DND-41 (cell line): ENCODE measurements at regions not wholly inside any gene's neighbourhood (a gene's known extent, or its start where the extent isn't known, plus 50 kb on each side); places are given as distances from the start of the nearest gene placed in this dataset.
A peak's percentile ranks its signal among the peaks of the same experiment; 100 is the strongest.

Source experiments
- ATAC-seq: fragments of 200-7000 bp; cut with Tn5 transposase; 3 replicates; pipeline ENCODE4 v1.9.1; 2021; ENCODE audit warnings: low read depth; ENCODE audit not compliant: insufficient read depth
- DNase-seq: peaks from one replicate; pipeline ENCODE4 v3.0.0-alpha.2; 2020
- H2AFZ ChIP-seq: 2 replicates; pipeline ENCODE4 v1.6.0; 2012; ENCODE audit warnings: low read depth, low read length
- H3K27ac ChIP-seq: 2 replicates; pipeline ENCODE4 v1.5.1; 2012; ENCODE audit warnings: low read length, inconsistent platforms
- H3K27me3 ChIP-seq: fragments of 200-600 bp; sonication (generic); 2 replicates; pipeline ENCODE4 v1.6.0; 2012; ENCODE audit warnings: low read length, mild to moderate bottlenecking, inconsistent platforms; ENCODE audit not compliant: insufficient read depth, poor library complexity
- H3K36me3 ChIP-seq: 2 replicates; pipeline ENCODE4 v1.5.1; 2012; ENCODE audit warnings: low read length, inconsistent platforms; ENCODE audit not compliant: insufficient read depth
- H3K4me1 ChIP-seq: 2 replicates; pipeline ENCODE4 v1.5.1; 2012; ENCODE audit warnings: mild to moderate bottlenecking, low read length; ENCODE audit not compliant: insufficient read depth
- H3K4me2 ChIP-seq: 2 replicates; pipeline ENCODE4 v1.6.0; 2012; ENCODE audit warnings: mild to moderate bottlenecking, moderate library complexity, low read length, inconsistent platforms; ENCODE audit not compliant: insufficient read depth
- H3K4me3 ChIP-seq, 2 experiments: fragments of 200-600 bp in 1 of 2; shearing (Covaris generic) in 1 of 2; 2 replicates each; pipeline ENCODE4 v1.5.1; 2012 to 2016; ENCODE audit warnings: inconsistent platforms in 2 of 2, low read length in 2 of 2, mild to moderate bottlenecking in 2 of 2, low read depth in 1 of 2, moderate library complexity in 1 of 2
- H3K79me2 ChIP-seq: 2 replicates; pipeline ENCODE4 v1.6.0; 2012; ENCODE audit warnings: low read length, inconsistent platforms; ENCODE audit not compliant: insufficient read depth
- H3K9ac ChIP-seq: 2 replicates; pipeline ENCODE4 v1.6.0; 2012; ENCODE audit warnings: low read depth, mild to moderate bottlenecking, inconsistent platforms, low read length, moderate library complexity
- H3K9me3 ChIP-seq: 2 replicates; pipeline ENCODE4 v1.5.1; 2012; ENCODE audit warnings: low read length, moderate library complexity, mild to moderate bottlenecking, inconsistent platforms; ENCODE audit not compliant: insufficient read depth, severe bottlenecking
- H4K20me1 ChIP-seq: 2 replicates; pipeline ENCODE4 v1.6.0; 2012; ENCODE audit warnings: low read length; ENCODE audit not compliant: insufficient read depth
- EZH2 ChIP-seq: IDR thresholded peaks from 3 replicates; pipeline ENCODE4 v1.6.1; 2012; ENCODE audit warnings: borderline replicate concordance, low read depth, mild to moderate bottlenecking, moderate library complexity, low read length, inconsistent platforms; ENCODE audit not compliant: severe bottlenecking
- TF ChIP-seq, protein P1 (sequence below): IDR thresholded peaks from 2 replicates; pipeline ENCODE4 v1.5.1; 2012; ENCODE audit warnings: borderline replicate concordance, low read length, moderate library complexity, mild to moderate bottlenecking; ENCODE audit not compliant: poor library complexity, severe bottlenecking; ENCODE audit errors: extremely low read depth

DNA sequence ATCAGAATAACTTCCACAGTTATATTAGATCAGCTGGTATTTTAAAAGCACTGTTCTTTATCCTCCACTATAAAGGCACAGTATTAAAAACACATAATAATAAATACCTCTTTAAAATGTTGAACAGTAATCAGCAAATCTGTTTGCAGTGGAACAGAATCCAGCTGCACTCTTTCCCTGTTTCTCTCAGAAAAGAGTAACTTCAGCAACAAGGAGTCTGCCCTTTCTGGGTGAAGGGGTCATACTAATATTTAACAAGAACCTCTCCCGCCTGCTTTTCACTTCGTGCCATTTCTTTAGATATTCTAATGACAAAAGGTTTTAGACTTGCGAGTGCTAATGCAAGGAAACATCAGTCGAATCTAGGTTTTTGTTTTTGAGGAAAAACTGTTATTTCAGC lies 194.2 kb upstream of the FMN2 start:
- H3K4me2 ChIP-seq: no peak overlapping the region
- H3K36me3 ChIP-seq: no peaks in the 10 kb centered on the region
- H3K4me1 ChIP-seq: peaks cover 7% of the 10 kb centered on the region
- DNase-seq: no peak
- no peaks in the 10 kb centered on the region for H3K27me3 ChIP-seq
- no peak overlapping the region for H3K4me3 ChIP-seq
- H3K9me3 ChIP-seq: no peaks in the 10 kb centered on the region
- H4K20me1 ChIP-seq: no peaks in the 10 kb centered on the region
- no peak overlapping the region for H3K27ac ChIP-seq
- no peak; the same call in 2 of the 3 replicates for ATAC-seq
- no peak for TF ChIP-seq EZH2
- TF ChIP-seq, protein P1, sequence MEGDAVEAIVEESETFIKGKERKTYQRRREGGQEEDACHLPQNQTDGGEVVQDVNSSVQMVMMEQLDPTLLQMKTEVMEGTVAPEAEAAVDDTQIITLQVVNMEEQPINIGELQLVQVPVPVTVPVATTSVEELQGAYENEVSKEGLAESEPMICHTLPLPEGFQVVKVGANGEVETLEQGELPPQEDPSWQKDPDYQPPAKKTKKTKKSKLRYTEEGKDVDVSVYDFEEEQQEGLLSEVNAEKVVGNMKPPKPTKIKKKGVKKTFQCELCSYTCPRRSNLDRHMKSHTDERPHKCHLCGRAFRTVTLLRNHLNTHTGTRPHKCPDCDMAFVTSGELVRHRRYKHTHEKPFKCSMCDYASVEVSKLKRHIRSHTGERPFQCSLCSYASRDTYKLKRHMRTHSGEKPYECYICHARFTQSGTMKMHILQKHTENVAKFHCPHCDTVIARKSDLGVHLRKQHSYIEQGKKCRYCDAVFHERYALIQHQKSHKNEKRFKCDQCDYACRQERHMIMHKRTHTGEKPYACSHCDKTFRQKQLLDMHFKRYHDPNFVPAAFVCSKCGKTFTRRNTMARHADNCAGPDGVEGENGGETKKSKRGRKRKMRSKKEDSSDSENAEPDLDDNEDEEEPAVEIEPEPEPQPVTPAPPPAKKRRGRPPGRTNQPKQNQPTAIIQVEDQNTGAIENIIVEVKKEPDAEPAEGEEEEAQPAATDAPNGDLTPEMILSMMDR: no peak
- peak overlapping the region; percentile 76; the same call in 1 of the 2 replicates for H2AFZ ChIP-seq
- no peak overlapping the region for H3K9ac ChIP-seq
- no peaks in the 10 kb centered on the region for H3K79me2 ChIP-seq

DNA sequence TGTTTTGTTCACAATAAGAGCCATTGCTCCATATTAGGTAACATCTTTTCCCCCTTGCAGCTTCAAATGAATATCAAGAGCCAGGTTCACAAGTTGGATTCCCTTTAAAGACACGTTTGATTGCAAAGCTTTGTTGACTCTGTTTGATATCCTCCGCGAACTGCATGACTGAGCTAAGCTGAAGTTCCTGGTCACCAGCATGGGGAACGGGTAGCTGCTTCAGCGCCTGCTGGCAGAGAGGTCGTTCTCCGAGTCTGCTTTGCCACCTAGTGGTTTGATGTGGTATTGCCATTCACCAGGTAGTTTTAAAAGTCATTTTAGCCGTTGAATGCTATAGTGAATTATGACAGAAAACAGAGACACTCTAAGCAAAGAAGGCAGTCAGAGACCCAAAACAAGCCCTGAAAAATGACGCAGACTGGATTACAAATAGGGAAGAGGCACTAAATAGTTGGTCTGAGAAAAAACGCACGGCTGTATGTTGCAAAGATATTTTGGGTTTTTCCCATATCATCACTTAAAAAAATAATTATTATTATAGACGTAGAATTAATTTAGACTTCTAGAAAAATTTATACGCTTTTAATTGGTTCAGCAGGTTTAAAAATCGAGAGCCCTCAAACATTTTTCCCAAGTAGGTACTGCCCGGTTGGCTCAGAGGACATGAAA lies 193.5 kb upstream of the FMN2 start:
- H3K27ac ChIP-seq: no peak overlapping the region
- peaks cover 7% of the 10 kb centered on the region for H3K4me1 ChIP-seq
- no peak overlapping the region for H3K4me3 ChIP-seq
- peak; percentile 82 for DNase-seq
- peak overlapping the region; percentile 76 for H2AFZ ChIP-seq
- peak overlapping the region; percentile 41; the same call in 1 of the 2 replicates for H3K4me2 ChIP-seq
- no peak overlapping the region for H3K9ac ChIP-seq
- H4K20me1 ChIP-seq: no peaks in the 10 kb centered on the region
- H3K27me3 ChIP-seq: no peaks in the 10 kb centered on the region
- TF ChIP-seq EZH2: no peak
- TF ChIP-seq, protein P1: peak; percentile 94
- peak; percentile 99 for ATAC-seq
- no peaks in the 10 kb centered on the region for H3K9me3 ChIP-seq
- H3K79me2 ChIP-seq: no peaks in the 10 kb centered on the region
- H3K36me3 ChIP-seq: no peaks in the 10 kb centered on the region

DNA sequence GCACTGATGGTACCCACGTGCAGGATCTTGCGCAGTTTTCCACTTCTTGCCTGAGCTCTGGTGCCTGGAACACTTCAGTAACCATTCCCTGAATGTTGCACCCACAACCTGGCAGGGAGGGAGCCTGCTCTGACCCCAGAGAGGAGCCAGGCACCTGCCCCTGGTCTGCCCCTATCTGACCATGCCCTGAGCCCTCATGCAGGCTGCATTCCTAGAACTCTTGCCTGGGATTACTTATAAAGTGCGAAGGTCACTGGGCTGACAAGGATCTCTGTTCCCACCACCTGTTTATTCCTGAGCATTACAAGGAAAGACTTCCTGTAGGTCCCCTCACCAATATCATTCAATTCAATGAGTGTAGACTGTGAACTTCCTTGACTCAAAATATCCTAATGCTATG lies 191.9 kb upstream of the FMN2 start:
- Histone ChIP-seq H3K9ac (no peak overlapping the region), H3K4me3 (no peak overlapping the region), H2AFZ (no peak overlapping the region), H3K36me3 (no peaks in the 10 kb centered on the region), H4K20me1 (no peaks in the 10 kb centered on the region), H3K9me3 (no peaks in the 10 kb centered on the region), H3K27me3 (no peaks in the 10 kb centered on the region), H3K4me1 (peaks cover 7% of the 10 kb centered on the region), H3K4me2 (no peak overlapping the region), H3K27ac (no peak overlapping the region), H3K79me2 (no peaks in the 10 kb centered on the region)
- ATAC-seq (no peak), DNase-seq (no peak)
- TF ChIP-seq, protein P1: no peak
- no peak for TF ChIP-seq EZH2

DNA sequence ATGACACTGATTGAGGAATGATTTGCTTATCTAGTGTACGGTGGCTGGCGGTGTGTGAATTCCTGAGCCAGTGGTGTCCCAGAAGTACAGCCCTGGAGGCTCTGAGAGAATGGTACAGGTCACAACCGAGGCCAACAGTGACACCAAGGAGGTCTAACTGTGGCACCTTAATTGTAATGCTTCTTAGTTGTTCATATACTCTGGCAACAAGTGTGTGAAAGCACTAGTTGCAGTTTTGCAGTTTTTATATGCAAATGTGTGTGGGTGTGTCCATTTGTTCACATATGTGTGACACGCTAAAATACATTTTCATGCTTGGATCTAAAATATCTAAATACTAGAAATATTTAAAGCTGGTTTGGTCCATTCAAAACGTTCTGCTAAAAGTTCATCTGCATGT lies 185.3 kb upstream of the FMN2 start:
- H3K9ac ChIP-seq: no peak overlapping the region
- ATAC-seq: no peak
- TF ChIP-seq EZH2: no peak
- TF ChIP-seq, protein P1: no peak

More for the DNA sequence above, 185.3 kb upstream of the FMN2 start:
- DNase-seq: no peak
- Histone ChIP-seq H3K9me3 (no peaks in the 10 kb centered on the region), H2AFZ (no peak overlapping the region), H3K27ac (no peak overlapping the region), H3K4me1 (no peaks in the 10 kb centered on the region), H3K4me2 (no peak overlapping the region), H3K27me3 (no peaks in the 10 kb centered on the region), H3K79me2 (no peaks in the 10 kb centered on the region), H3K36me3 (no peaks in the 10 kb centered on the region), H4K20me1 (no peaks in the 10 kb centered on the region), H3K4me3 (no peak overlapping the region)
